MCF 10A (cell line): ENCODE measurements at regions not wholly inside any gene's neighbourhood (a gene's known extent, or its start where the extent isn't known, plus 50 kb on each side); places are given as distances from the start of the nearest gene placed in this dataset.

ENCODE experiments used
- BruUV-seq: library from RNA; stranded (reverse); fragments of 400-500 nt; replicated peaks from 2 replicates; lab custom pipeline; 2021; lab: Mats Ljungman, UMichigan
- CTCF ChIA-PET: fragments of 300-600 bp; sonication (Branson Sonifier 250); formaldehyde crosslinking; extraction: SDS; loops from one replicate; lab custom pipeline; 2021; ENCODE audit warnings: antibody characterized with exemption, inconsistent platforms; lab: Yijun Ruan, JAX
- POLR2A ChIA-PET: fragments of 300-600, 350-650 bp; sonication (Branson Sonifier 250); formaldehyde crosslinking; extraction: SDS; loops from one replicate; lab custom pipeline; 2020; ENCODE audit warnings: antibody characterized with exemption, inconsistent platforms; lab: Yijun Ruan, JAX
- DNase-seq: peaks from one replicate; pipeline ENCODE4 v3.0.0-alpha.2; 2018; ENCODE audit not compliant: unreplicated experiment
- H3K27ac Mint-ChIP-seq: one replicate; pipeline ENCODE4 v1.8.0; 2022; ENCODE audit warnings: mild to moderate bottlenecking, low read depth, mixed read lengths; ENCODE audit not compliant: unreplicated experiment
- H3K27me3 Mint-ChIP-seq: one replicate; pipeline ENCODE4 v1.8.0; 2022; ENCODE audit warnings: mixed read lengths; ENCODE audit not compliant: insufficient read depth, unreplicated experiment
- H3K36me3 Mint-ChIP-seq: one replicate; pipeline ENCODE4 v1.8.0; 2022; ENCODE audit warnings: mild to moderate bottlenecking, moderate library complexity, mixed read lengths; ENCODE audit not compliant: insufficient read depth, unreplicated experiment
- H3K4me1 Mint-ChIP-seq: one replicate; pipeline ENCODE4 v1.8.0; 2022; ENCODE audit warnings: mixed read lengths; ENCODE audit not compliant: insufficient read depth, unreplicated experiment
- H3K4me3 Mint-ChIP-seq: one replicate; pipeline ENCODE4 v1.8.0; 2022; ENCODE audit warnings: mild to moderate bottlenecking, moderate library complexity, mixed read lengths; ENCODE audit not compliant: unreplicated experiment
- H3K9me3 Mint-ChIP-seq: one replicate; pipeline ENCODE4 v1.8.0; 2022; ENCODE audit warnings: mixed read lengths; ENCODE audit not compliant: unreplicated experiment
- CTCF ChIP-seq: fragments of 200-600 bp; IDR thresholded peaks from one replicate; pipeline ENCODE4 v1.8.0; 2022; ENCODE audit warnings: antibody characterized with exemption, mild to moderate bottlenecking; ENCODE audit not compliant: unreplicated experiment
- intact Hi-C: fragments of 100-400 bp; cut with micrococcal nuclease; formaldehyde crosslinking; loops from 2 replicates; pipeline ENCODE4 v1.14.1; 2022

GRCh38 chr9:95773053-95773418 lies 102.5 kb upstream of the ERCC6L2 start:
- Mint-ChIP-seq H3K27me3 (no peaks in the 10 kb centered on the region), H3K27ac (no peak overlapping the region), H3K4me1 (peaks cover 13% of the 10 kb centered on the region), H3K4me3 (no peak overlapping the region), H3K36me3 (no peaks in the 10 kb centered on the region), H3K9me3 (no peaks in the 10 kb centered on the region)
- ChIA-PET CTCF (interaction anchor here (1.1 kb wide), 1 partner anchor 12 kb away, joined by 3 read pairs; no protein-coding TSS in a partner anchor), POLR2A (no interaction called here)
- BruUV-seq, result no TSS peak
- TF ChIP-seq CTCF, result no peak
- intact Hi-C loops, result no loop called here
- no peak for DNase-seq

GRCh38 chr9:95772320-95773052 lies 103.0 kb upstream of the ERCC6L2 start:
- ChIA-PET POLR2A (no interaction called here), CTCF (interaction anchor here (1.1 kb wide), 1 partner anchor 11 kb away, joined by 3 read pairs; no protein-coding TSS in a partner anchor)
- intact Hi-C loops, result no loop called here
- no peak for TF ChIP-seq CTCF
- DNase-seq, result no peak
- BruUV-seq, result no TSS peak
- Mint-ChIP-seq H3K36me3 (no peaks in the 10 kb centered on the region), H3K4me3 (no peak overlapping the region), H3K9me3 (no peaks in the 10 kb centered on the region), H3K4me1 (peaks cover 12% of the 10 kb centered on the region), H3K27me3 (no peaks in the 10 kb centered on the region), H3K27ac (no peak overlapping the region)

GRCh38 chr9:95771556-95772246 lies 103.8 kb upstream of the ERCC6L2 start:
- Mint-ChIP-seq H3K27ac (no peak overlapping the region), H3K9me3 (no peaks in the 10 kb centered on the region), H3K36me3 (no peaks in the 10 kb centered on the region), H3K4me1 (peaks cover 12% of the 10 kb centered on the region), H3K27me3 (no peaks in the 10 kb centered on the region), H3K4me3 (no peak overlapping the region)
- intact Hi-C loops, result no loop called here
- DNase-seq, result no peak
- ChIA-PET POLR2A (interaction anchor here (1.3 kb wide), 1 partner anchor 9 kb away, joined by 3 read pairs; no protein-coding TSS in a partner anchor), CTCF (no interaction called here)
- no peak for TF ChIP-seq CTCF
- BruUV-seq, result no TSS peak

- ChIA-PET POLR2A (interaction anchor here (1.0 to 1.3 kb wide), 2 partner anchors 8 to 310 kb away, joined by 3 read pairs; no protein-coding TSS in a partner anchor), CTCF (interaction anchor here (0.6 to 1.5 kb wide), 2 partner anchors 34 to 45 kb away, joined by 3 read pairs; no protein-coding TSS in a partner anchor)
- TF ChIP-seq CTCF, result no peak
- intact Hi-C loops, result no loop called here
- no peaks in the 10 kb centered on the region for H3K9me3 Mint-ChIP-seq
- H3K27ac Mint-ChIP-seq, result no peak overlapping the region
- DNase-seq, result no peak
- H3K36me3 Mint-ChIP-seq, result no peaks in the 10 kb centered on the region
- H3K4me3 Mint-ChIP-seq, result no peak overlapping the region
- H3K27me3 Mint-ChIP-seq, result no peaks in the 10 kb centered on the region
- BruUV-seq, result no TSS peak
- peaks cover 5% of the 10 kb centered on the region for H3K4me1 Mint-ChIP-seq
Observed at GRCh38 chr9:95770653-95771131, 104.8 kb upstream of the ERCC6L2 start.
